Natural killer cell (primary cell): ENCODE measurements at regions not wholly inside any gene's neighbourhood (a gene's known extent, or its start where the extent isn't known, plus 50 kb on each side); places are given as distances from the start of the nearest gene placed in this dataset.
A peak's percentile ranks its signal among the peaks of the same experiment; 100 is the strongest.

Experiments used
- ATAC-seq, 3 donors: fragments of 150-1000 bp in 2 of 3; fragments of 200-7000 bp in 1 of 3; cut with Tn5 transposase; 1 replicate in 1 of 3; 2 replicates in 2 of 3; pipeline ENCODE4 v1.10.0; 2021; ENCODE audit warnings: mild to moderate bottlenecking in 2 of 3, moderate library complexity in 2 of 3
- DNase-seq, 2 donors: peaks; one replicate each; pipeline versions ENCODE4 v3.0.0 to v3.0.0-alpha.2; 2013 to 2021; ENCODE audit warnings: mixed read lengths in 1 of 2
- H3K27ac ChIP-seq: one replicate; pipeline ENCODE4 v1.5.1; 2013; ENCODE audit warnings: mild to moderate bottlenecking, low read length
- H3K27me3 ChIP-seq: one replicate; pipeline ENCODE4 v1.6.1; 2013; ENCODE audit warnings: low read length; ENCODE audit not compliant: control insufficient read depth, insufficient read depth
- H3K36me3 ChIP-seq: one replicate; pipeline ENCODE4 v1.6.1; 2013; ENCODE audit warnings: low read length; ENCODE audit not compliant: control insufficient read depth, insufficient read depth
- H3K4me1 ChIP-seq: one replicate; pipeline ENCODE4 v1.6.1; 2013; ENCODE audit warnings: low read length; ENCODE audit not compliant: control insufficient read depth, insufficient read depth
- H3K4me3 ChIP-seq: one replicate; pipeline ENCODE4 v1.5.1; 2013; ENCODE audit warnings: low read length
- H3K9me3 ChIP-seq: one replicate; pipeline ENCODE4 v1.6.1; 2013; ENCODE audit warnings: low read length; ENCODE audit not compliant: control insufficient read depth, insufficient read depth
- H3K27ac Mint-ChIP-seq, 2 donors: one replicate each; pipeline ENCODE4 v1.8.0; 2022; ENCODE audit warnings: mild to moderate bottlenecking in 2 of 2, mixed read lengths in 2 of 2, moderate library complexity in 1 of 2
- H3K27me3 Mint-ChIP-seq, 2 donors: one replicate each; pipeline ENCODE4 v1.8.0; 2022; ENCODE audit warnings: low read depth in 2 of 2, mixed read lengths in 2 of 2
- H3K36me3 Mint-ChIP-seq: one replicate; pipeline ENCODE4 v1.8.0; 2022; ENCODE audit warnings: mixed read lengths
- H3K4me1 Mint-ChIP-seq, 2 donors: one replicate each; pipeline ENCODE4 v1.8.0; 2022; ENCODE audit warnings: mixed read lengths in 2 of 2
- H3K4me3 Mint-ChIP-seq: one replicate; pipeline ENCODE4 v1.8.0; 2022; ENCODE audit warnings: mild to moderate bottlenecking, moderate library complexity, mixed read lengths
- H3K9me3 Mint-ChIP-seq, 2 donors: one replicate each; pipeline ENCODE4 v1.8.0; 2022; ENCODE audit warnings: mixed read lengths in 2 of 2
- CTCF ChIP-seq: fragments of 200-600 bp; IDR thresholded peaks from one replicate; pipeline ENCODE4 v1.8.0; 2022; ENCODE audit warnings: antibody characterized with exemption
- whole genome bisulfite sequencing: methylation state at CpG from one replicate; pipeline ENCODE4 v1.1.7; 2013; ENCODE audit warnings: missing lambda C conversion rate; ENCODE audit not compliant: insufficient coverage; 5-methylcytosine and 5-hydroxymethylcytosine counted together
- intact Hi-C: fragments of 100-400 bp; cut with micrococcal nuclease; formaldehyde crosslinking; loops from one replicate; pipeline ENCODE4 v1.14.2; 2022

- peak overlapping the region; percentile 28 for H3K4me3 Mint-ChIP-seq
- 55% methylated on average over 1 of the region's 1 CpG for WGBS
- no peaks in the 10 kb centered on the region for H3K9me3 ChIP-seq
- peaks cover 32 to 35% of the 10 kb centered on the region in 2 donors for H3K4me1 Mint-ChIP-seq
- no peak overlapping the region for H3K4me3 ChIP-seq
- peaks cover 2% of the 10 kb centered on the region for H3K36me3 ChIP-seq
- H3K9me3 Mint-ChIP-seq, result no peaks in the 10 kb centered on the region
- intact Hi-C loops, result no loop called here
- no peaks in the 10 kb centered on the region for H3K27me3 ChIP-seq
- H3K4me1 ChIP-seq, result peaks cover 7% of the 10 kb centered on the region
- no peak for ATAC-seq
- H3K36me3 Mint-ChIP-seq, result peaks cover 25% of the 10 kb centered on the region
- DNase-seq, result no peak
- no peaks in the 10 kb centered on the region for H3K27me3 Mint-ChIP-seq
- H3K27ac ChIP-seq, result no peak overlapping the region
- no peak for TF ChIP-seq CTCF
- H3K27ac Mint-ChIP-seq, result peak overlapping the region; percentile 35 to 53
Observed at GRCh38 chr2:8198766-8199382, 483.0 kb upstream of the ID2 start.

GRCh38 chr2:8202132-8202531 lies 479.7 kb upstream of the ID2 start:
- no peak overlapping the region for H3K27ac Mint-ChIP-seq
- no peaks in the 10 kb centered on the region for H3K27me3 Mint-ChIP-seq
- intact Hi-C loops, result no loop called here
- no peaks in the 10 kb centered on the region for H3K9me3 Mint-ChIP-seq
- H3K4me3 Mint-ChIP-seq, result no peak overlapping the region
- H3K4me1 Mint-ChIP-seq, result peaks cover 32 to 33% of the 10 kb centered on the region in 2 donors
- H3K4me1 ChIP-seq, result peaks cover 7% of the 10 kb centered on the region
- H3K9me3 ChIP-seq, result peaks cover 2% of the 10 kb centered on the region
- peaks cover 2% of the 10 kb centered on the region for H3K36me3 ChIP-seq
- no peak overlapping the region for H3K4me3 ChIP-seq
- DNase-seq, result no peak
- H3K27me3 ChIP-seq, result no peaks in the 10 kb centered on the region
- H3K36me3 Mint-ChIP-seq, result peaks cover 34% of the 10 kb centered on the region
- no peak for ATAC-seq
- TF ChIP-seq CTCF, result no peak
- no peak overlapping the region for H3K27ac ChIP-seq
- WGBS, result 55% methylated on average over 6 of the region's 7 CpGs

- Mint-ChIP-seq H3K27ac (no peak overlapping the region), H3K4me1 (peaks cover 23 to 25% of the 10 kb centered on the region in 2 donors), H3K9me3 (peaks cover 4 to 7% of the 10 kb centered on the region in 2 donors), H3K27me3 (no peaks in the 10 kb centered on the region), H3K4me3 (no peak overlapping the region), H3K36me3 (peaks cover 31% of the 10 kb centered on the region)
- Histone ChIP-seq H3K4me1 (peaks cover 6% of the 10 kb centered on the region), H3K27me3 (no peaks in the 10 kb centered on the region), H3K9me3 (peaks cover 7% of the 10 kb centered on the region), H3K4me3 (no peak overlapping the region), H3K27ac (no peak overlapping the region), H3K36me3 (no peaks in the 10 kb centered on the region)
- DNase-seq (no peak), ATAC-seq (no peak)
- intact Hi-C loops, result no loop called here
- WGBS, result 95% methylated on average over 18 of the region's 18 CpGs
- TF ChIP-seq CTCF, result no peak
Observed at GRCh38 chr2:8203364-8203763, 478.5 kb upstream of the ID2 start.

- WGBS, result no CpG with 5 or more reads among the region's 2 CpGs
- H3K4me3 Mint-ChIP-seq, result no peak overlapping the region
- H3K4me1 Mint-ChIP-seq, result peaks cover 19 to 23% of the 10 kb centered on the region in 2 donors
- H3K27ac Mint-ChIP-seq, result no peak overlapping the region
- intact Hi-C loops, result no loop called here
- no peak for TF ChIP-seq CTCF
- no peak for DNase-seq
- Histone ChIP-seq H3K27ac (no peak overlapping the region), H3K36me3 (no peaks in the 10 kb centered on the region), H3K9me3 (peaks cover 7% of the 10 kb centered on the region), H3K27me3 (no peaks in the 10 kb centered on the region), H3K4me3 (no peak overlapping the region), H3K4me1 (peaks cover 3% of the 10 kb centered on the region)
- no peak for ATAC-seq
- H3K36me3 Mint-ChIP-seq, result peaks cover 22% of the 10 kb centered on the region
- H3K9me3 Mint-ChIP-seq, result peaks cover 4 to 7% of the 10 kb centered on the region in 2 donors
- H3K27me3 Mint-ChIP-seq, result no peaks in the 10 kb centered on the region
Observed at GRCh38 chr2:8204711-8205110, 477.1 kb upstream of the ID2 start.
